GM12878 (cell line): ENCODE measurements at regions not wholly inside any gene's neighbourhood (a gene's known extent, or its start where the extent isn't known, plus 50 kb on each side); places are given as distances from the start of the nearest gene placed in this dataset.

Experiments
- CBX3 ChIP-seq: fragments of 200-600 bp; sonication (generic); IDR thresholded peaks from 2 replicates; pipeline ENCODE4 v1.6.1; 2016; ENCODE audit warnings: low read depth, borderline replicate concordance
- EZH2 ChIP-seq: IDR thresholded peaks from 2 replicates; pipeline ENCODE4 v1.6.1; 2012; ENCODE audit warnings: low read depth, mild to moderate bottlenecking, control low read depth, inconsistent platforms, low read length, borderline replicate concordance; ENCODE audit not compliant: control insufficient read depth
- GATAD2B ChIP-seq: fragments of 450-650 bp; conservative IDR thresholded peaks from 2 replicates; pipeline ENCODE4 v1.6.1; 2017; ENCODE audit warnings: low read depth, mild to moderate bottlenecking, moderate library complexity
- IKZF1 ChIP-seq: fragments of 450-650 bp; conservative IDR thresholded peaks from 2 replicates; pipeline ENCODE4 v1.6.1; 2017; ENCODE audit warnings: antibody characterized with exemption, mild to moderate bottlenecking
- MEF2B ChIP-seq: fragments of 450-650 bp; IDR thresholded peaks from 2 replicates; pipeline ENCODE4 v1.6.1; 2018; ENCODE audit warnings: mild to moderate bottlenecking, moderate library complexity; ENCODE audit not compliant: partially characterized antibody, poor library complexity, severe bottlenecking
- MYC ChIP-seq: IDR thresholded peaks from 2 replicates; pipeline ENCODE4 v1.6.1; 2011; ENCODE audit warnings: mild to moderate bottlenecking, low read length, moderate library complexity, inconsistent platforms; ENCODE audit not compliant: insufficient read depth, insufficient replicate concordance, insufficient read length, severe bottlenecking
- NFIC ChIP-seq: IDR thresholded peaks from 2 replicates; pipeline ENCODE4 v1.6.1; 2012; ENCODE audit warnings: low read depth, mild to moderate bottlenecking, inconsistent platforms, low read length, moderate library complexity
- NFYA ChIP-seq: IDR thresholded peaks from 2 replicates; pipeline ENCODE4 v1.6.1; 2011; ENCODE audit warnings: low read depth, mild to moderate bottlenecking, low read length, improper control_type of control experiment, borderline replicate concordance
- NR2F1 ChIP-seq: fragments of 450-650 bp; conservative IDR thresholded peaks from 2 replicates; pipeline ENCODE4 v1.6.1; 2017; ENCODE audit warnings: mild to moderate bottlenecking
- PML ChIP-seq: IDR thresholded peaks from 2 replicates; pipeline ENCODE4 v1.6.1; 2012; ENCODE audit warnings: low read length, inconsistent platforms
- POLR2AphosphoS5 ChIP-seq: IDR thresholded peaks from 2 replicates; pipeline ENCODE4 v1.6.1; 2011; ENCODE audit warnings: mild to moderate bottlenecking, low read length, inconsistent platforms
- STAT1 ChIP-seq: fragments of 450-650 bp; conservative IDR thresholded peaks from 2 replicates; pipeline ENCODE4 v1.6.1; 2014; ENCODE audit warnings: antibody characterized with exemption, mild to moderate bottlenecking
- TF ChIP-seq, protein P1 (sequence below): fragments of 450-650 bp; IDR thresholded peaks from 2 replicates; pipeline ENCODE4 v1.6.1; 2017; ENCODE audit warnings: antibody characterized with exemption, mild to moderate bottlenecking, moderate library complexity
- TF ChIP-seq, protein P2 (sequence below): fragments of 450-650 bp; IDR thresholded peaks from 2 replicates; pipeline ENCODE4 v1.6.1; 2016; ENCODE audit warnings: mild to moderate bottlenecking

DNA sequence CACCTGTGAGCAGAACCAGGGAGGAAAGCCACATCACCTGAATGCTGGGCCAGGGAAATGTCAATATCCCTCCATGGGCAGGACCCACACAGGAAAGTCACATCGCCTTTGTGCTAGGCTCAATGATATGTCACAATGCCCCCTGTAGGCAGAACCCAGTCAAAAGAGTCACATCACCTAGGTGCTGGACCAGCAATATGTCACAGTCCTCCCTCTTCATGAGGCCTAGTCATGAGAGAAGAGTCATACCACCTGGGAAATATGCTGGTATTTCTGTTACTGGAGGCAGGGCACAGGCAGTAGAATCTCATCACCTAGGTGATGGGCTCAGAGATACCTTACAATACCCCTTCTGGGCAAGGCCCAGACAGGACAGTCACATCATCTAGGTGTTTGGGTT, 1843.4 kb downstream of the TP53TG3F start (continued):
- no peak for TF ChIP-seq MEF2B
- TF ChIP-seq IKZF1 = no peak
- TF ChIP-seq PML = no peak
- TF ChIP-seq EZH2 = no peak
- TF ChIP-seq, protein P1, sequence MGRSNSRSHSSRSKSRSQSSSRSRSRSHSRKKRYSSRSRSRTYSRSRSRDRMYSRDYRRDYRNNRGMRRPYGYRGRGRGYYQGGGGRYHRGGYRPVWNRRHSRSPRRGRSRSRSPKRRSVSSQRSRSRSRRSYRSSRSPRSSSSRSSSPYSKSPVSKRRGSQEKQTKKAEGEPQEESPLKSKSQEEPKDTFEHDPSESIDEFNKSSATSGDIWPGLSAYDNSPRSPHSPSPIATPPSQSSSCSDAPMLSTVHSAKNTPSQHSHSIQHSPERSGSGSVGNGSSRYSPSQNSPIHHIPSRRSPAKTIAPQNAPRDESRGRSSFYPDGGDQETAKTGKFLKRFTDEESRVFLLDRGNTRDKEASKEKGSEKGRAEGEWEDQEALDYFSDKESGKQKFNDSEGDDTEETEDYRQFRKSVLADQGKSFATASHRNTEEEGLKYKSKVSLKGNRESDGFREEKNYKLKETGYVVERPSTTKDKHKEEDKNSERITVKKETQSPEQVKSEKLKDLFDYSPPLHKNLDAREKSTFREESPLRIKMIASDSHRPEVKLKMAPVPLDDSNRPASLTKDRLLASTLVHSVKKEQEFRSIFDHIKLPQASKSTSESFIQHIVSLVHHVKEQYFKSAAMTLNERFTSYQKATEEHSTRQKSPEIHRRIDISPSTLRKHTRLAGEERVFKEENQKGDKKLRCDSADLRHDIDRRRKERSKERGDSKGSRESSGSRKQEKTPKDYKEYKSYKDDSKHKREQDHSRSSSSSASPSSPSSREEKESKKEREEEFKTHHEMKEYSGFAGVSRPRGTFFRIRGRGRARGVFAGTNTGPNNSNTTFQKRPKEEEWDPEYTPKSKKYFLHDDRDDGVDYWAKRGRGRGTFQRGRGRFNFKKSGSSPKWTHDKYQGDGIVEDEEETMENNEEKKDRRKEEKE = no peak
- no peak for TF ChIP-seq MYC
- no peak for TF ChIP-seq STAT1
- no peak for TF ChIP-seq GATAD2B
- TF ChIP-seq NFIC = no peak
- TF ChIP-seq POLR2AphosphoS5 = no peak
- no peak for TF ChIP-seq NR2F1
- TF ChIP-seq NFYA = no peak
- no peak for TF ChIP-seq CBX3
- TF ChIP-seq, protein P2, sequence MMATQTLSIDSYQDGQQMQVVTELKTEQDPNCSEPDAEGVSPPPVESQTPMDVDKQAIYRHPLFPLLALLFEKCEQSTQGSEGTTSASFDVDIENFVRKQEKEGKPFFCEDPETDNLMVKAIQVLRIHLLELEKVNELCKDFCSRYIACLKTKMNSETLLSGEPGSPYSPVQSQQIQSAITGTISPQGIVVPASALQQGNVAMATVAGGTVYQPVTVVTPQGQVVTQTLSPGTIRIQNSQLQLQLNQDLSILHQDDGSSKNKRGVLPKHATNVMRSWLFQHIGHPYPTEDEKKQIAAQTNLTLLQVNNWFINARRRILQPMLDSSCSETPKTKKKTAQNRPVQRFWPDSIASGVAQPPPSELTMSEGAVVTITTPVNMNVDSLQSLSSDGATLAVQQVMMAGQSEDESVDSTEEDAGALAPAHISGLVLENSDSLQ = no peak
